Loucy (cell line): ENCODE measurements at regions not wholly inside any gene's neighbourhood (a gene's known extent, or its start where the extent isn't known, plus 50 kb on each side); places are given as distances from the start of the nearest gene placed in this dataset.

Source experiments
- EZH2phosphoT487 ChIP-seq: fragments of 200-600 bp; IDR thresholded peaks from 2 replicates; pipeline ENCODE4 v1.6.1; 2018; ENCODE audit warnings: antibody characterized with exemption, mild to moderate bottlenecking, moderate library complexity, borderline replicate concordance
- TF ChIP-seq, protein P1 (sequence below): fragments of 200-600 bp; sonication (generic); conservative IDR thresholded peaks from 2 replicates; pipeline ENCODE4 v1.5.1; 2014; ENCODE audit warnings: mild to moderate bottlenecking, antibody characterized with exemption, low read length

DNA sequence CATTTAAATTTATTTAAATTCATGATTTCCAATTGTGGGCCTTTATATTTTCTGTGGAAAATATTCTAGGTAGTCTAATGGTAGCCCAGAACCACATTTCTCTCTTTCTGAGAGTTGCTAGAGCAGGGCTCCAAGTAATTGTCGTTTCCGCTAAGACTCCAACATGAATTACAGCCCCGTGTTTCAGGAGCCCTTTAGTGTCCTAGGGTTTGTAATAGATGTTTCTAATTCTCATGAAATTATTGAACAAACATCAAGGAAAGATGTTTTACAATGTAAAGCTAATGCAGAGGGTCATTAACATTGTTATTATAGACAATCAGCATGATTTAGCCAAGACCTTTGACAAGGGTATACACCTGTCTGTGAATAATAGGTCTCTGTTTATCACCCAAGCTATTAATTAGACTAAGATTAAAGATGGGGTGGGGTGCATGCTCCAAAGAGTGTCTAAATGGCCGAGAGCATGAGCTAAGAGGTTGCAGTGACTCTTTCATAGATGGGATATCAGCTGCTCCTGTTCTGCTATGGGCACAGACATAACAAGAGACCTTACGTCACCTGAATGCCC is 81.8 kb upstream of the NTM start:
- TF ChIP-seq, protein P1, sequence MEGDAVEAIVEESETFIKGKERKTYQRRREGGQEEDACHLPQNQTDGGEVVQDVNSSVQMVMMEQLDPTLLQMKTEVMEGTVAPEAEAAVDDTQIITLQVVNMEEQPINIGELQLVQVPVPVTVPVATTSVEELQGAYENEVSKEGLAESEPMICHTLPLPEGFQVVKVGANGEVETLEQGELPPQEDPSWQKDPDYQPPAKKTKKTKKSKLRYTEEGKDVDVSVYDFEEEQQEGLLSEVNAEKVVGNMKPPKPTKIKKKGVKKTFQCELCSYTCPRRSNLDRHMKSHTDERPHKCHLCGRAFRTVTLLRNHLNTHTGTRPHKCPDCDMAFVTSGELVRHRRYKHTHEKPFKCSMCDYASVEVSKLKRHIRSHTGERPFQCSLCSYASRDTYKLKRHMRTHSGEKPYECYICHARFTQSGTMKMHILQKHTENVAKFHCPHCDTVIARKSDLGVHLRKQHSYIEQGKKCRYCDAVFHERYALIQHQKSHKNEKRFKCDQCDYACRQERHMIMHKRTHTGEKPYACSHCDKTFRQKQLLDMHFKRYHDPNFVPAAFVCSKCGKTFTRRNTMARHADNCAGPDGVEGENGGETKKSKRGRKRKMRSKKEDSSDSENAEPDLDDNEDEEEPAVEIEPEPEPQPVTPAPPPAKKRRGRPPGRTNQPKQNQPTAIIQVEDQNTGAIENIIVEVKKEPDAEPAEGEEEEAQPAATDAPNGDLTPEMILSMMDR: no peak
- TF ChIP-seq EZH2phosphoT487: no peak
